ENCODE measurements at regions not wholly inside any gene's neighbourhood (a gene's known extent, or its start where the extent isn't known, plus 50 kb on each side); places are given as distances from the start of the nearest gene placed in this dataset.
"Not testable (repeated sequence)": the region's sequence is repeated elsewhere in the genome, so short reads cannot be mapped to it uniquely, and the experiment has no call there.

GRCh38 chr20:53693262-53693871, 99.7 kb upstream of the ZNF217 start:
- no peak for DNase-seq (ENCODE audit: low read depth)

GRCh38 chr20:53692465-53693067, 98.9 kb upstream of the ZNF217 start:
- no peak for DNase-seq (ENCODE audit: low read depth)

GRCh38 chr20:53691811-53692192, 98.2 kb upstream of the ZNF217 start:
- DNase-seq (ENCODE audit: low read depth), result no peak

- no peak for DNase-seq (ENCODE audit: low read depth)
Measured at GRCh38 chr20:53691060-53691810, 97.6 kb upstream of the ZNF217 start.

GRCh38 chr20:53688085-53688484, 94.4 kb upstream of the ZNF217 start:
- no peak for DNase-seq (ENCODE audit: low read depth)

- DNase-seq (ENCODE audit: low read depth), result no peak
Measured at GRCh38 chr20:53685070-53685595, 91.5 kb upstream of the ZNF217 start.

- DNase-seq (ENCODE audit: low read depth), result no peak
Measured at GRCh38 chr20:53683506-53683905, 89.9 kb upstream of the ZNF217 start.

GRCh38 chr20:53681352-53682212, 87.9 kb upstream of the ZNF217 start:
- no peak for DNase-seq (ENCODE audit: low read depth)

GRCh38 chr20:53679597-53680309, 86.1 kb upstream of the ZNF217 start:
- no peak for DNase-seq (ENCODE audit: low read depth)

- no peak for DNase-seq (ENCODE audit: low read depth)
Measured at GRCh38 chr20:53678990-53679596, 85.5 kb upstream of the ZNF217 start.

GRCh38 chr20:53678315-53678989, 84.8 kb upstream of the ZNF217 start:
- DNase-seq (ENCODE audit: low read depth), result no peak

- no peak for DNase-seq (ENCODE audit: low read depth)
Measured at GRCh38 chr20:53677447-53678314, 84.0 kb upstream of the ZNF217 start.

- DNase-seq (ENCODE audit: low read depth), result no peak
Measured at GRCh38 chr20:53676987-53677386, 83.3 kb upstream of the ZNF217 start.

GRCh38 chr20:53676519-53676822, 82.8 kb upstream of the ZNF217 start:
- DNase-seq (ENCODE audit: low read depth), result no peak

- no peak for DNase-seq (ENCODE audit: low read depth)
Measured at GRCh38 chr20:53672484-53673129, 79.0 kb upstream of the ZNF217 start.

GRCh38 chr20:53671370-53671769, 77.7 kb upstream of the ZNF217 start:
- DNase-seq (ENCODE audit: low read depth), result no peak

- not testable (repeated sequence) for DNase-seq (ENCODE audit: low read depth)
Measured at GRCh38 chr20:53669517-53670313, 76.1 kb upstream of the ZNF217 start.

GRCh38 chr20:53668992-53669391, 75.4 kb upstream of the ZNF217 start:
- no peak for DNase-seq (ENCODE audit: low read depth)

All from non-pigmented ciliary epithelial cell (primary cell).